GM18868 (cell line): ENCODE measurements at regions not wholly inside any gene's neighbourhood (a gene's known extent, or its start where the extent isn't known, plus 50 kb on each side); places are given as distances from the start of the nearest gene placed in this dataset.

Experiments
- ATAC-seq: cut with Tn5 transposase; IDR thresholded peaks from one replicate; pipeline ENCODE4 v1.9.1; 2021; ENCODE audit warnings: mild to moderate bottlenecking, moderate library complexity; ENCODE audit not compliant: unreplicated experiment

DNA sequence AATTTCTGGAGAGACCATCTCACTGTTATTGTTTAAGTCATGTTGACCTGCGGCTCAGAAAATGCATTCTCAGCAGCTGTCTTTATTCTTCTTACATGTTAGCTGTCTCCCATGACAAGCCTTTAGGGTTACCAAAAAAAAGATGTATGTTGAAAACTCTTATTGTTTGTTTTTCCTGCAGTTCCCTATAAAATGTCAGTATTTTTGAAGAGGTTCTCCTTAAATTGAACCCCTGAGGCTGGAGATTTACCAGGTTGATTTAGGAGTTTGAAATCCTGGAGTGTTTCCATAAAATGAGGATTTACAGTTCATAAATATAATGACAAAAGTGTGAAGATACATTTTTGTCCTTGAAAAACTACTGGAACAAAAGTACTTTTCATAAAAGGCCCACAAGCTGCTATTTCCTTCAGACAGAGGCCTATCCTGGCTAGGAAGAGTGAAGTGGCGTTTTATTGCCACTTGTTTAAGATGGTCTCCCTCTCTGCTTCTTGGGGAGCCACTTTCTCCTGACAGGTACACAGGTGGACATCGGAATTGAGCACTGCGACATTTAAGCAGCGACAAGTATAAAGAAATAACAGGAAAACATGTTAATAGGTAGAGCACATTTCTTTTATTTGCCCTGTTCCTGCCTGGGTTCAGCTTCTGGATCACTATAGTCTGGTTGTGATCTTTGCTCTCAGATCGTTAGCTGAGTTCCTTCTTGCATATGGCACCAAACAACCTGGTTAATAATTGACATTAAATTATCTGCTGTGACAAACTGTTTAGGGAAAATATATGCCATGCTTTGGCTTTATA is 344.8 kb upstream of the RPS23 start:
- ATAC-seq, result no peak

DNA sequence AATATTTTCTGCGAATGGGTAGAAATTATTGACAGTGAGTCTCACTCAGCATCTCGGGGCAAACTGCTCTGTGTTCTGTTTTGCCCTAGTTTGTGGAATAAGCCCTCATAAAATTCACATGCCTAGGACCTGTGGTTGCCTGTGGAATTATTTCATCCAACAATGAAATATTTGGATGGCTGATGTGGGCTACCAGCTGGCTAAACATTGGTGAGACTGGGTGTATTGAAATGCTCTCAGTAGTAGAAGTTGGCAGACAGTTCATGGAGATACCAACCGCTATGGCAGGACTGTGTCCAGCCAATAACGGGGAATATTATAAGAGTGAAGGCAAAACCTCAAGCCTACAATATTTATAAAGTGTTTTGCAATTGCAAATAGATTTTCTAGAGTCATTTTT is 344.1 kb upstream of the RPS23 start:
- ATAC-seq, result no peak

- ATAC-seq, result no peak
These were observed 342.9 kb upstream of the RPS23 start for GRCh38 chr5:82620957-82621600.

- ATAC-seq, result no peak
These were observed 340.9 kb upstream of the RPS23 start for GRCh38 chr5:82619097-82619496.

GRCh38 chr5:82614706-82615105 is 336.6 kb upstream of the RPS23 start:
- no peak for ATAC-seq

- no peak for ATAC-seq
These were observed 335.7 kb upstream of the RPS23 start for GRCh38 chr5:82613891-82614290.

GRCh38 chr5:82610686-82611085 is 332.5 kb upstream of the RPS23 start:
- ATAC-seq, result no peak

DNA sequence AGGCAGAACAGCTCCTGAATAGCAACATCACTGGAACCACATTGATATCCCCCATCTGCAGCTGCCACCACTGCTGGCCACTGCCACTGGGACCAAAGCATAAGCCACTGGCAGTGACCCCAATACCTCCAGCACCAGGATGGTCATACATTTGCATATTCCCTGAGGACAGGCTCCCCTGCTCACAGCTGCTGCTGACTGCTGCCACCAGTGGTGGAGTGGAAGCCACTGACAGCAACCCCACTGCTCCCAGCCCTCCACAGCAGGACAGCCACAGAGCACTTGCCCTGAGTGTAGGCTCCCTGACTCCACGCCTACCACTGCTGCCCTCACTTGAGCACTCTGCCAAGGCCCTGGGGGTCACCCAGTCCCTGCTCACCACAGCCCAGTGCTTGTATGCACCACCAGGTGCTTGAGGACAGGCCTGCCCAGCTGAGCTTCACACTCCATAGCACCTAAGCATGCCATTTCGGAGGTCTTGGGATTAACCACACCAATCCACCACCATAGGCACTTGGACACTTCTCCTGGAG is 327.4 kb upstream of the RPS23 start:
- ATAC-seq, result no peak

DNA sequence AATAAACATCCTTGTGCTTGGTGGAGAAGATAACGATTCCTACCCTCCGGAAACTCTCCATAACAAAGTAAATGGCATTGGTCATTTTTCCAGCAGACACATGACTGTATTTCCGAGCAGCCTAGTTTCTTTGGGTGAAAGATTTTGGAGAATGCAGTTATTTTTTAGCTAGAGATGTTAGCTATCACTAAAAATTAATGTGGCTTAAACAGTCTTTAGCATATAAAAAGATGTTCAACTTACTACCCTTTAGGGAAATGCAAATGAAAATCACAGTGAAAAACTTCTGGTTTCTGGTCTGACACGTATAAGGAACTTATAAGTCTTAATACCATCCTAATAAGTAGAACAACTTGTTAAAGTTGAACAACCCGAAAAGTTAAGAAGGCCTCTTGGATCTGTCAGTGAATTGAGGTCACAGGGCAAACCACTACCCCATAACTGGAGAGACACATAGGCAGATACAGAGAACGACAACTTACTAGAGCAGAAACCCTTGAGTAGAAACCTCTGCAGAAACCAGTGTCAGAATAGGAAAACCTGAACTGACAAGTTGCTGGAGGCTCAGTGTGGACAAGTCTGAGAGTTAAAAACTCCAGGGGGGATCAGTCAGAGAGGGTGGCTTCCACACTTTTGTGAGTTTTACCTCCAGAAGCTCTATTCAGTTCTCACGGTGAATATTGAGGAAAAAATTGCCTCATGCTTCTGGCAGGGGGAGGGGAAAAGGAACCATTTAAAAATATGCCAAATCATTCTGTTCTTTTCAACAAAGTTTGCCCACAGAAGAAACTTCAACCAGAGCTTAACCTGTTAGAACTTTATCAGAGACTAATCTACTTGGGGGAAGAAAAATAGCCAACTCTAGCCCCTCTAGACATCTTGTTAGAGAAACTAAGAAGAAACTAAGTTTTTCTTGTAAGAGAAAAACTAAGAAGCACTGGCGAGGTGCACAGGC is 325.2 kb upstream of the RPS23 start:
- no peak for ATAC-seq

DNA sequence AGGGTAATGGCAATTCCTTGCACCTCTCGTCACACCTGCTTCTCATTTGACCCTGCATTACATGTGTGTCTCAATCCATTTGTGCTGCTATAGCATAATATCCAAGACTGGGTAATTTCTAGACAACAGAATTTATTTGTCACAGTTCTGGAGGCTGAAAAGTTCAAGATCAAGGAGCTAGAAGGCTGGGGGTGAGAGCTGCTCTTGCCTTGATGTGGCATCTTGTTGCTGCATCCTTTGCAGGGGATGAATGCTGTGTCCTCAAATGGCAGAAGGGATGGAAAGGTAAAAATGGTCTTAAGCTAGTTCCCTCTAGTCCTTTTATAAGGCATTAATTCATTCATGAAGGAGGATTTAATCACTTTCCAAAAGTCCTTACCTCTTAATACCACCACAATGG is 323.7 kb upstream of the RPS23 start:
- no peak for ATAC-seq

- ATAC-seq, result no peak
These were observed 322.9 kb upstream of the RPS23 start for GRCh38 chr5:82601077-82601476.

GRCh38 chr5:82599692-82600091 is 321.5 kb upstream of the RPS23 start:
- ATAC-seq, result no peak

DNA sequence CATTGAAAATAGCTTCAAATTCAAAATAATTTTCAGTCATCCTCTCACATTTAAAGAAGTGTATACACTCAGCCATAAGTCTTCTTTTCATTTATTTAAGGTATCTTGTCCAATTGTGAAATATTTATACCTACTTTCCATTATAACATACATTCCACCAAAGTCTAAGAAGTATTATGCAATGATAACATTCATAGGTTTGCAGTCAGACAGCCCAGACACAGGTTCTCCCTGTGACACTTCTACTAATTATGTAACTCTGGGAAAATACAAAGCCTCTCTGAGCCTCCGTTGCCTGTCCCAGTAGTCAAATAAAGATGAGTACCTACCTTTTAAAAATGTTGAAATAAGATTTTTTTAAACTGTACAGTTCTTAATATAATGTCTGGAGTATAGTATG is 320.9 kb upstream of the RPS23 start:
- no peak for ATAC-seq

DNA sequence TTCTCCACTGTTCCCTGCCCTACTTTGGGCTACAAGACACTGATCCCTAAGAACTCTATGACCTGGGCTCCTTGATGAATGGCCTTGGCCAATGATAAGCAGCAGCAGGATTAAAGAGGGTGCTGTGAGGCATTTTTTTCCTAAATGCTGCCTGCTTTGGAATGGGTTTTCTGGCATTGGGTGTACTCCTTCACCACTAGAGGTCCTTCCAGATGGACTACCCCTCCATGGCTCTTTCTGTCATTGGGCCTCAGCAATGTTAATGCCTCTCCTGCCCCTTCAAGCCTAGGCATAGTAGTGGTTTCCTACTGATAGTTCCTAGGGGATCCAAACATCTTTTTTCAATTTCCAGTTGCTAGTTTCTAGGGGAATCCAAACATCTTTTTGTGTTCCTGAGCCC is 319.3 kb upstream of the RPS23 start:
- ATAC-seq, result no peak

DNA sequence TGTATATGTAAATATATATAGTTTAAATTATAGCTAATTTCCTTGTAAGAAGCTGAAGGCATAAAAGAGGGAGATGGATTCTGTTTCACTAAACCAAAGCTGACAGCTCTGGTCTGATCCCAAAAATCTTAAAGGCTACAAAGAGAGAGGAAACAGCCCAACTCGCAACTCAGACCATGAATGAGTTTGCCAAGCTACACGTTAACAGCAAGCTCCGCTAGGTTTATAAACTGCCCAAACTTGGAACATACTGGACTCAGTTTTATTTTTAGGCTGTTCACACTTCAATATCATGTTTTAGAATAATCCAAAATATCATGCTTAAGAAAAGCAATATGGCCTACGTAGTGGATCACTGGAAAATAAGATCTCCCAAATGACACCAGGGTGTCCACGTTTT is 318.3 kb upstream of the RPS23 start:
- no peak for ATAC-seq

DNA sequence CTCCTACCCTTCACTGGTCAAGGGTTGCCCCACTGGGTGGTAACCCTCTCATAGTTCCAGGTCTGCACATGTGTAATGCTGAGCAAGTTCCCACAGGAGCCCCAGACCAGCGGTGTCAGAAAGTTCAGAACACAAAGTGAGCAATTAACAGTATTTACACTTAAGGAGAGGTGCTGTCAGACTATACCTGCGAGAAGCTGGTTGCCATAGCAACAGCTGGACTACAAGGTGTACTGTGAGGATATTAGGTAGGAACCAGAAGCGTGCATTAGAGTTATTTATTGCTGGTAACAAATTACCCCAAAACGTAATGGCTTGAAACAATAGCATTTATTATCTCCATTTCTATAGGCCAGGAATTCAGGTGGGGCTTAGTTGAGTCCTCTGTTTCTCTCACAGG is 317.0 kb upstream of the RPS23 start:
- ATAC-seq, result no peak

DNA sequence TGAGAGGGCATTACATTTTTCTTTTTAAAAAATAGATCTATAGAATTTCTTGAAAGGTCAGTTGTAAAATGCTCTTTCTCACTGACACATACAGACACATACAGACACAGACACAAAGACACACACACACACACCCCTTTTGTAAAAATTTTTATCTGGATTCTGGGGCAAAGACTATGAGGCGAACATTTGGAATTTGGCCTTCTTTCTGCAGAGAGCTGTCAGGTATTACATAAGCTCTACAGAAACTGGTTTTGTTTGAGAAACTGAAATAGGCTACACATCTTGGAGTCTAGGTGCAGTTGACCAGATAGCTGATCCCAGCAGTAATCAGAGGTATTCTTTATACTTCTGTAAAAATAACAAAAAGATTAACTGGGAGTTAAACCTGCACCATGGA is 315.9 kb upstream of the RPS23 start:
- no peak for ATAC-seq

DNA sequence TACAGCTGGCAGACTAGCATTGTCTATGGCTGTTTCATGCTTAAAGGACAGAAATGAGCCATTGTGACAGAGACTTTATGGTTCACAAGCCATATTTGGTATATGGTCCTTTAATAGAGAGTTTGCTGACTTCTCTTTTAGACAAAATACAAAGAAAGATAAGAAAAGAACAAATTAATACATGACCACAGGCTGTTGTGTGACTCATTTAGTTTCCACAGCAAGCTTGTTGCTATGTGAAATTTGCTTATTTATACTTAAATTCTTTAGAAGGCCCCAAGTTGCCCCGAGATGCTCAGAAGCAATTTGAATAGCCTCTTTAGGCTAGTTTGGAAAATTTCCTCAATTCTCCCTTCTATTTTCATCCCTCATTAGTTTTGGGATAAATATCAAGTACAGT is 315.3 kb upstream of the RPS23 start:
- ATAC-seq, result no peak

DNA sequence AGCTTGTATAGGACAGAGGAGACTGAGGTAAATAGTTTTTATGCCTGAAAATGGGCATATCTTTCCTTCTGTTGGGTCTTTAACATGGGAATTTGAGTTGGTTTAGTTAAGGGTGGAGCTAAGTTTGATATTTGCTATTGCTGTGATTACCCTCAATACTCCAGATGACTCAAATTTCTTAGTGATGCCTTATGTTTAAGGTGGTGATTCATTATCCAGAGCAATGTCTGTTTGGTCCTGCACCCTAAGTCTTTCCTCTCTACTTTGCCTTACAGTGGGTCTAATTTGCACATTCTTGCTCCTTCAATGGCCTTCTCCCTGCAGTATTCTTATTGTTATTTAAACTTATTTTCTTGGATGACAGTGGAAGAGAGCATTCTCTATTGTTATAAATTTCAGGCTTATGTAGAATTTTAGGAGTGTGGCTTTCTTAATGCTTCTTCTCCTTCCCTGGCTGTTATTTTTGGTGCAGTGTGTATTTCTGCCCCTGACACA is 312.9 kb upstream of the RPS23 start:
- no peak for ATAC-seq

GRCh38 chr5:82590112-82590511 is 312.0 kb upstream of the RPS23 start:
- no peak for ATAC-seq

DNA sequence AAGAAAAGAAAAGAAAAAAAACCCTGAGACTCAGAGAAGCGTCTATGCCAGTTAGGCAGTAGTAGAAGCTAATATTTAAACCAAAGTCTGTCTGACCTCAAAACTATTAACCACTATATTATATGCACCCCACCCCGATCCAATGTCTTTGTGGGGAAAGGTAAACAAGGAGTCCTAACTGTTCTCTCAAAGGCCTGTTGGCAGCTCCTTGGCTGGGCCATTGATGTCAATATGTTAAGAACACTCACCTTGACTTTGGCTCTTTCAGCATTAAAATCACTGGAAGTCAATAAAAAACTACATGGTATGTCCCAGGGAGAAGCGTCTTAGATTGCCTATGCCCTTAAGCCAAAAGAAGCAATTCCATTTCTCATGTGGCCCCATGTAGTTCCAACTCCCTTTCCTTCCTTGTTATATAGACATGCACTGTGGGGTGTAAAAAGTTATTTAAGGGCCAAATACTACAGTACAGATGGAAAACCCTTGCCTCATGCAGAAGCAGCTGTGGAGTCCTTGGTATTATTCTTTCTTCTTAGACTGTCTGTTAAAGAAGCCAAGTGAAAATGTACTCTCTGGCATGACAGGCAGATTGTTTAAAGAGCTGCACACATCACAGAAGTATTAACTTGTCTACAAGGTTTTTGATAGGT is 308.6 kb upstream of the RPS23 start:
- ATAC-seq, result no peak
